ENCODE measurements at regions not wholly inside any gene's neighbourhood (a gene's known extent, or its start where the extent isn't known, plus 50 kb on each side); places are given as distances from the start of the nearest gene placed in this dataset.

GRCh38 chr5:4939042-4939781 lies 200.9 kb upstream of the ADAMTS16 start:
- TF ChIP-seq POLR2A (IDR thresholded peaks at IDR 0.05) = no peak
- H3K36me3 ChIP-seq = no peaks in the 10 kb centered on the region
- WGBS, 2 donors = 68 to 80% methylated on average over 15 of the region's 15 CpGs
- ATAC-seq (ENCODE audit: low FRiP score in 2 of 2) (no peak), DNase-seq (no peak)
- H3K9me3 ChIP-seq = no peaks in the 10 kb centered on the region
- no peaks in the 10 kb centered on the region for H3K4me1 ChIP-seq
- no peaks in the 10 kb centered on the region for H3K27me3 ChIP-seq
- no peak overlapping the region for H3K4me3 ChIP-seq
- no peak overlapping the region for H3K27ac ChIP-seq

- Histone ChIP-seq H3K4me3 (no peak overlapping the region), H3K36me3 (no peaks in the 10 kb centered on the region), H3K4me1 (no peaks in the 10 kb centered on the region), H3K9me3 (no peaks in the 10 kb centered on the region), H3K27me3 (no peaks in the 10 kb centered on the region), H3K27ac (no peak overlapping the region)
- 84 to 85% methylated on average over 12 of the region's 12 CpGs for WGBS, 2 donors
- no peak for TF ChIP-seq CTCF (IDR thresholded peaks at IDR 0.05)
- no peak for TF ChIP-seq POLR2AphosphoS5 (IDR thresholded peaks at IDR 0.05)
- DNase-seq (peak in 1 of 2 donors; percentile 54), ATAC-seq (ENCODE audit: low FRiP score in 2 of 2) (no peak)
Measured at GRCh38 chr5:4941161-4941560, 199.0 kb upstream of the ADAMTS16 start.

GRCh38 chr5:4941957-4942830 lies 197.9 kb upstream of the ADAMTS16 start:
- peak; percentile 34 to 71 for ATAC-seq (ENCODE audit: low FRiP score in 2 of 2)
- 38 to 39% methylated on average over 29 to 33 of the region's 33 CpGs for WGBS, 2 donors

GRCh38 chr5:4942831-4943178 lies 197.3 kb upstream of the ADAMTS16 start:
- 78 to 83% methylated on average over 9 of the region's 9 CpGs for WGBS, 2 donors
- DNase-seq = peak in 1 of 2 donors; percentile 60
- no peaks in the 10 kb centered on the region for H3K4me1 ChIP-seq
- ATAC-seq (ENCODE audit: low FRiP score in 2 of 2) = no peak
- no peaks in the 10 kb centered on the region for H3K27me3 ChIP-seq
- no peaks in the 10 kb centered on the region for H3K9me3 ChIP-seq
- H3K27ac ChIP-seq = no peak overlapping the region
- TF ChIP-seq CTCF (IDR thresholded peaks at IDR 0.05) = no peak
- TF ChIP-seq POLR2A (IDR thresholded peaks at IDR 0.05) = no peak
- TF ChIP-seq EP300 (IDR thresholded peaks at IDR 0.05) = no peak
- TF ChIP-seq POLR2AphosphoS5 (IDR thresholded peaks at IDR 0.05) = no peak
- H3K36me3 ChIP-seq = no peaks in the 10 kb centered on the region
- H3K4me3 ChIP-seq = no peak overlapping the region

More at GRCh38 chr5:4941957-4942830, 197.9 kb upstream of the ADAMTS16 start:
- DNase-seq = peak in 1 of 2 donors; percentile 87
- H3K27ac ChIP-seq = no peak overlapping the region
- H3K36me3 ChIP-seq = no peaks in the 10 kb centered on the region
- no peaks in the 10 kb centered on the region for H3K4me1 ChIP-seq
- no peak for TF ChIP-seq POLR2A (IDR thresholded peaks at IDR 0.05)
- TF ChIP-seq CTCF (IDR thresholded peaks at IDR 0.05) = peak; percentile 45 to 74 (median 60)
- H3K27me3 ChIP-seq = no peaks in the 10 kb centered on the region
- H3K4me3 ChIP-seq = no peak overlapping the region
- no peaks in the 10 kb centered on the region for H3K9me3 ChIP-seq

GRCh38 chr5:4945296-4945695 lies 194.8 kb upstream of the ADAMTS16 start:
- Histone ChIP-seq H3K4me3 (no peak overlapping the region), H3K4me1 (no peaks in the 10 kb centered on the region), H3K27me3 (no peaks in the 10 kb centered on the region), H3K27ac (no peak overlapping the region), H3K9me3 (no peaks in the 10 kb centered on the region), H3K36me3 (no peaks in the 10 kb centered on the region)
- WGBS, 2 donors = 85 to 88% methylated on average over 7 of the region's 7 CpGs
- TF ChIP-seq POLR2AphosphoS5 (IDR thresholded peaks at IDR 0.05) = no peak
- no peak for TF ChIP-seq POLR2A (IDR thresholded peaks at IDR 0.05)
- no peak for TF ChIP-seq CTCF (IDR thresholded peaks at IDR 0.05)
- TF ChIP-seq EP300 (IDR thresholded peaks at IDR 0.05) = no peak
- ATAC-seq (ENCODE audit: low FRiP score in 2 of 2) (no peak), DNase-seq (no peak)
